ENCODE measurements at regions not wholly inside any gene's neighbourhood (a gene's known extent, or its start where the extent isn't known, plus 50 kb on each side); places are given as distances from the start of the nearest gene placed in this dataset.
"Not testable (repeated sequence)": the region's sequence is repeated elsewhere in the genome, so short reads cannot be mapped to it uniquely, and the experiment has no call there.

DNA sequence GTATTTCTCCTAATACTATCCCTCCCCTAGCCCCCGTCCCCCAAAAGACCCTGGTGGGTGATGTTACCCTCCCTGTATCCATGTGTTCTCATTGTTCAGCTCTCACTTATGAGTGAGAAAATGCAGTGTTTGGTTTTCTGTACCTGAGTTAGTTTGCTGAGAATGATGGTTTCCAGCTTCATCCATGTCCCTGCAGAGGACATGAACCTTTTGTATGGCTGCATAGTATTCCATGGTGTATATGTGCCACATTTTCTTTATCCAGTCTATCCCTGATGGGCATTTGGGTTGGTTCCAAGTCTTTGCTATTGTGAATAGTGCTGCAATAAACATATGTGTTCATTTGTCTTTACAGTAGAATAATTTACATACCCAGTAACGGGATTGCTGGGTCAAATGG is 235.8 kb upstream of the NOCT start:
- not testable (repeated sequence) for ATAC-seq (replicated peaks)

DNA sequence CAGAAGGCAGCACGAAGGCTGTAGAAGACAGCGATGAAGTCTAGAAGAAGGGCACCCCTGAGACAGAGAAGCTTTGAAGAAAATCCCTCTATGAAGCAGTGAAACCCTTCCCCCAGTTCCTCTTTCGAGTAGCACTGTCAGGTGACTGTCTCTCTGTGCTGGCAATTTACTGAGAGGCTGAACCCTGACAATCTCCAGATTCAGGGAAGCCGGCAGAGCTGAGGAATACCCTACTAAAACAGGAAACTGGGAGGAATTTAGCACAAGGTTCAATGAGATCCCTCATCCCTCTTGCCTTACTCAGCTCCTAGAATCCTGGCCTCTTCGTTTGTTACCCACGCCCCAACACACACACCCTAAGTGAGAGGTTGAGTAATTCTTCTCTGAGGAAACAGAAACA is 239.7 kb upstream of the NOCT start:
- no peak overlapping the region for H3K4me3 Mint-ChIP-seq
- no peaks in the 10 kb centered on the region for H3K9me3 Mint-ChIP-seq
- no peak overlapping the region for H3K27ac Mint-ChIP-seq
- DNase-seq (no peak), ATAC-seq (replicated peaks) (no peak)
- H3K27me3 Mint-ChIP-seq = no peaks in the 10 kb centered on the region
- H3K4me1 Mint-ChIP-seq (ENCODE audit: low read depth in 2 of 2) = no peaks in the 10 kb centered on the region
- no peaks in the 10 kb centered on the region for H3K36me3 Mint-ChIP-seq (ENCODE audit: insufficient read depth)

More for the DNA sequence above, 235.8 kb upstream of the NOCT start:
- not testable (repeated sequence) for H3K27ac Mint-ChIP-seq; DNase-seq; H3K27me3 Mint-ChIP-seq; H3K36me3 Mint-ChIP-seq (ENCODE audit: insufficient read depth); H3K4me1 Mint-ChIP-seq (ENCODE audit: low read depth in 2 of 2); H3K4me3 Mint-ChIP-seq
- H3K9me3 Mint-ChIP-seq = peaks cover 2 to 12% of the 10 kb centered on the region in 2 donors

DNA sequence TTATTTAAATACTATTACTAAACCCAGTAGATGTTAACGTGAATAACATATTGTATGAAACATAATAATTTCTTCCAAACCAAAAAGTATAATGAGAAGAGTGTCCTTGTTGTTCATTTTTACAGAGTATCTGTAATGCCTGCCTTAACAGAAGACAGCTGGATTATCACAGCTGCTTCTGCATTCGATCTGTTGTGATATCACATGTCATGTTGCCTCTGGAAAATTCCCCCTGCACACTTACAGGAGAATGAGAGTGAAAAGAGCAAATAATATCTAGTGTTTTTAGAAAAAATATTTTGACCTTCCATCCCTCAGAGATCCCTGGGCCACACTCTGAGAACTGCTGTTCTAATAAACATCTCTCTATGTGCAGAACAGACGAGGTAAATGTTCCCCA is 240.1 kb upstream of the NOCT start:
- no peak for DNase-seq
- H3K27ac Mint-ChIP-seq = no peak overlapping the region
- H3K4me1 Mint-ChIP-seq (ENCODE audit: low read depth in 2 of 2) = no peaks in the 10 kb centered on the region
- no peak overlapping the region for H3K4me3 Mint-ChIP-seq
- no peaks in the 10 kb centered on the region for H3K27me3 Mint-ChIP-seq
- H3K9me3 Mint-ChIP-seq = no peaks in the 10 kb centered on the region
- no peak for ATAC-seq (replicated peaks)
- H3K36me3 Mint-ChIP-seq (ENCODE audit: insufficient read depth) = no peaks in the 10 kb centered on the region

DNA sequence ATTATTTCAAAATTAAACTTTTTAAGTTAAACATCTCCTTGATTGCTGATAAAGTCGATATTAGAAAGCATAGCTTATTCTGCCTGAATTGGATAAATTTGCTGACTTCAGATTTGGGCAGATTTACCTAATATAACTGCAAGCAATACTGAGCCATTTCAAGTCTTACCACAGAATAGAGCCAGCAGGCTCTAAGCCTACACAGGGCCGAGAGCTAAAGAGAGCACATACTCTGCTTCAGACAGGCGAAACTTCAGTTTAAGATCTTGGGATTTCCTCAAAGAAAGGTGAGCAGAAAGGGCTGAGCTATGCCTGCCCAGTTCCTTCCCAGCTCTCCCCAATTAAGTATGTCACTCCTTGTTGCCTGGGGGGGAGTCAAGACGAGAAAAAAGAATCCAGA is 240.6 kb upstream of the NOCT start:
- H3K9me3 Mint-ChIP-seq = no peaks in the 10 kb centered on the region
- H3K36me3 Mint-ChIP-seq (ENCODE audit: insufficient read depth) = no peaks in the 10 kb centered on the region
- no peaks in the 10 kb centered on the region for H3K27me3 Mint-ChIP-seq
- H3K4me3 Mint-ChIP-seq = no peak overlapping the region
- ATAC-seq (replicated peaks) (no peak), DNase-seq (no peak)
- H3K27ac Mint-ChIP-seq = no peak overlapping the region
- H3K4me1 Mint-ChIP-seq (ENCODE audit: low read depth in 2 of 2) = no peaks in the 10 kb centered on the region

DNA sequence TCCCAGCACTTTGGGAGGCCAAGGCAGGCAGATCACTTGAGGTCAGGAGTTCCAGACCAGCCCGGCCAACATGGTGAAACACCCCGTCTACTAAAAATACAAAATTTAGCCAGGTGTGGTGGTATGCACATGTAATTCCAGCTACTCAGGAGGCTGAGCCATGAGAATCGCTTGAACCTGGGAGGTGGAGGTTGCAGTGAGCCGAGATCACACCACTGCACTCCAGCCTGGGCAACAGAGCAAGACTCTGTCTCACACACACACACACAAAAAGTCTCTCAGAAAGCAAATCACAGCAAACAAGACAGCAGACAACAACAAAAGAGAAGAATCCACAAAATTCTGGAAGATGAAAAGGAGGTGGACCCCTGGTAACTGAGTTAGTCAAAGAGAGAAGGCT is 241.5 kb upstream of the NOCT start:
- not testable (repeated sequence) for H3K27ac Mint-ChIP-seq; H3K4me3 Mint-ChIP-seq; H3K9me3 Mint-ChIP-seq; H3K27me3 Mint-ChIP-seq; DNase-seq; H3K4me1 Mint-ChIP-seq (ENCODE audit: low read depth in 2 of 2); H3K36me3 Mint-ChIP-seq (ENCODE audit: insufficient read depth); ATAC-seq (replicated peaks)

DNA sequence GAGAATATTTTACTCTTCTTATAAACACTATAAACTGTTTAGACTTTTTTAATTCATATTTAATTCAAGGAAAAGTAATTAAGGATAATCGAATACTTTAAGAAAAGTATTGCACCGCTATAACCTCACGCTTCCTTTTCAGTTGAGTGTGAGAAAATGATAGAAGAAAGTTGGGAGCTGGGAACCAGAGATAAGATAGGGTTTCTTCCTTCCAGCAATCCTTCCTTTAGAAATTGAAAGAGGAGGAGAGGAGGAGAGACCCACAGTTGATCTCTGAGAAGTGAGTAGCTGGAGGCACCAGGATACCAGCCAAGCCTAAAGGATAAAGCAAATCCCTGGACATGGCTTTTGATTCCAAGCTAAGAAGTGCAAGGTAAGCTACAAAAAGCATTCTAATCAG is 242.3 kb upstream of the NOCT start:
- Mint-ChIP-seq H3K9me3 (no peaks in the 10 kb centered on the region), H3K4me1 (ENCODE audit: low read depth in 2 of 2) (no peaks in the 10 kb centered on the region), H3K27ac (no peak overlapping the region), H3K36me3 (ENCODE audit: insufficient read depth) (no peaks in the 10 kb centered on the region), H3K4me3 (no peak overlapping the region), H3K27me3 (no peaks in the 10 kb centered on the region)
- ATAC-seq (replicated peaks) = no peak
- DNase-seq = no peak

DNA sequence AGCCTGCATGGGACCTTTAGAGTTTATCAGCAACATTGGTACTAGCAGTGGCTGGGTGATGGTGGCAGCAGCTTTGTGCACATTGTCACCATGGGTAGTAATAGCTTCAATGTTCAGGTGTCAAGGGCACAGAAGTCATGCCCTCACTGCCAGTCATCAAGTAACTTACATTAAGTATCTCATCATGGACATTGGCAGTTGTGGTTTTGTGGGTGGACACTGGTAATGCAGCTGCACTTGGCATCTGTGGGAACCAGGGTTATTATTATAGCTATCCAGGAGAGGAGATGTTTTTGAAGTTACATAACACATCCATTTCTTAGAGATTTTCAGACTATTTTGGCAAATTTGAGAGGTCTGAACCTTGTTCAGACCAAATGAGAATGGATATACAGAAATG is 243.2 kb upstream of the NOCT start:
- Mint-ChIP-seq H3K27me3 (no peaks in the 10 kb centered on the region), H3K36me3 (ENCODE audit: insufficient read depth) (no peaks in the 10 kb centered on the region), H3K27ac (no peak overlapping the region), H3K4me3 (no peak overlapping the region), H3K4me1 (ENCODE audit: low read depth in 2 of 2) (no peaks in the 10 kb centered on the region), H3K9me3 (no peaks in the 10 kb centered on the region)
- DNase-seq (no peak), ATAC-seq (replicated peaks) (no peak)

DNA sequence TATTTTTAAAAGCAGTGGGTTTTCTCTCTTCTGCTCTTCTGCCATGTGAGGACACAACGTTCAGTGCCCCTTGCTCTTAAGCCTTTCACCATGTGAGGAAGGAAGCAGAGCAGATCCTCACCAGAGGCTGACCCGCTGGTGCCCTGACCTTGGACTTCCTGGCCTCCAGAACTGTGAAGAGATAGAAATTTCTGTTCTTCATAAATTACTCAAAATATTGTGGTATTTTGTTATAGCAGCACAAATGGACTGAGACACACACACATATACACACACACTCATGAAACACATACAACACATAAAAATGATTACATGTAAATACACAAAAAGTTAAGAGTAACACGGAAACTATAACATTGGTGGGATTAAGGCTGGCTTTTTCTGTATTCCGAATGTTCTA is 244.8 kb upstream of the NOCT start:
- Mint-ChIP-seq H3K4me1 (ENCODE audit: low read depth in 2 of 2) (no peaks in the 10 kb centered on the region), H3K9me3 (no peaks in the 10 kb centered on the region), H3K4me3 (no peak overlapping the region), H3K36me3 (ENCODE audit: insufficient read depth) (no peaks in the 10 kb centered on the region), H3K27me3 (no peaks in the 10 kb centered on the region), H3K27ac (no peak overlapping the region)
- DNase-seq (no peak), ATAC-seq (replicated peaks) (no peak)

DNA sequence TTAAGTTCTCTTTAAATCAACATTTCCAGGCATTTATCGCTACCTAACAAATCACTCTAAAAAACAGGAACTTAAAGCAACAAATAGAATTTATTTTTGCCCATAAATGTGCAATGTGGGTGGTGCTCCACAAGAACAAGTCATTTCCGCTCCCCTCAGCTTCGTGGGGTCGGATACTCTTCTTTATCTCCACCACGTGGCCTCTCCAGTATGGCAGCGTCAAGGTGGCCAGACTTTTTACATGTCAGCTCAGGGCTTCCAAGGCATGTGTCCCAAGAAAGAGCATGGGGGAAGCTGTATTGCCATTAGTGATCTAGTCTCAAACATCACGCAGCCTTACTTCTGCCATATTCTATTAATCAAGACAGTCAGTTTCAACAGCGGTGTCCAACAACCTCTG is 249.2 kb upstream of the NOCT start:
- Mint-ChIP-seq H3K27me3 (no peaks in the 10 kb centered on the region), H3K9me3 (no peaks in the 10 kb centered on the region), H3K36me3 (ENCODE audit: insufficient read depth) (peaks cover 3% of the 10 kb centered on the region), H3K4me1 (ENCODE audit: low read depth in 2 of 2) (no peaks in the 10 kb centered on the region), H3K27ac (no peak overlapping the region), H3K4me3 (no peak overlapping the region)
- ATAC-seq (replicated peaks) = no peak
- no peak for DNase-seq

DNA sequence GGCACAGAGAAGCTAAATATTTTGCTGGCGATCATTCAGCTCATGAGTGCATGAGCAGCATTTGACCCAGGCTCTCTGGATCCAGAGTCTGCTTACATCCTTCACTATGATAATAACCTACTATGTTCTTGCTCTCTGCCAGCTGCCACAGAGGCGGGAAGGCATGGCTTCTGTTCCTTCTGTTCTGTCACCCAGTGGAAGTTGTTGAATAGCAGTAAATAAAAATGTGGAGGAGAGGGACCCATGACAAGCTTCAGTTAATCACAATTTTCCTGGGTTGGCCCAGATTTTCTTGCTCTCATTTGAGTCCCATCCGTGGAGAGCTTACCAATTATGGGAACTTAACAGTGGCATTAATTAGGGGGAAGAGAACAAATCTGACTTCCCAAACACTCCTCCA is 250.1 kb upstream of the NOCT start:
- H3K4me3 Mint-ChIP-seq = no peak overlapping the region
- DNase-seq (no peak), ATAC-seq (replicated peaks) (no peak)
- H3K4me1 Mint-ChIP-seq (ENCODE audit: low read depth in 2 of 2) = no peaks in the 10 kb centered on the region
- peaks cover 3% of the 10 kb centered on the region for H3K36me3 Mint-ChIP-seq (ENCODE audit: insufficient read depth)
- no peaks in the 10 kb centered on the region for H3K27me3 Mint-ChIP-seq
- no peaks in the 10 kb centered on the region for H3K9me3 Mint-ChIP-seq
- no peak overlapping the region for H3K27ac Mint-ChIP-seq

DNA sequence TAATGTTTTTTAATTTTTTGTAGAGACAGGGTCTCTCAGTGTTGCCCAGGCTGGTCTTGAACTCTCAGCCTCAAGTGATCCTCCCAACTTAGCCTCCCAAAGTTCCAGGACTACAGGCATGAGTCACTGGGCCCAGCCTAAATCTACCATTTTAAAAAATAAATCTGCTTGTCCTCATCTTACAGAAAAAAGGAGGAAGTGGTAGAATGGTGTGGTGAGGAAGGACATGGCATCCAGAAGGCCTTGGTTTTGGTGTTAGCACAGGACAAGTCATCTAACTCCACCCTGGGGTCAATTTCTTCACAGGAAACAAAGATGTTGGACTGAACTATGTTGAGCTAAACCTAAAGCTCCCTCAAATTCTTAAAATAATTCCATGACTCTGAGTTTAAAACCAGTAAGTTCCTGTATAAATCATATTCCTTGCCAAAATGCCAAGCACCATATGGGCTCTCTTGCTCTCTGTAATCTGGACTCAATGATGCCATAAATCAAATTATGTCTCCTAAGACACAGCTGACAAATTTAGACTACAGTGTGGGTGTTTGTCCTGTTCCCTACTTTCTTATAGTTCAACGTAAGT is 253.9 kb upstream of the NOCT start:
- H3K4me1 Mint-ChIP-seq (ENCODE audit: low read depth in 2 of 2) = no peaks in the 10 kb centered on the region
- peaks cover 3% of the 10 kb centered on the region for H3K36me3 Mint-ChIP-seq (ENCODE audit: insufficient read depth)
- H3K27ac Mint-ChIP-seq = no peak overlapping the region
- ATAC-seq (replicated peaks) = no peak
- peaks cover 0 to 6% of the 10 kb centered on the region in 2 donors for H3K9me3 Mint-ChIP-seq
- no peak overlapping the region for H3K4me3 Mint-ChIP-seq
- no peaks in the 10 kb centered on the region for H3K27me3 Mint-ChIP-seq
- no peak for DNase-seq

DNA sequence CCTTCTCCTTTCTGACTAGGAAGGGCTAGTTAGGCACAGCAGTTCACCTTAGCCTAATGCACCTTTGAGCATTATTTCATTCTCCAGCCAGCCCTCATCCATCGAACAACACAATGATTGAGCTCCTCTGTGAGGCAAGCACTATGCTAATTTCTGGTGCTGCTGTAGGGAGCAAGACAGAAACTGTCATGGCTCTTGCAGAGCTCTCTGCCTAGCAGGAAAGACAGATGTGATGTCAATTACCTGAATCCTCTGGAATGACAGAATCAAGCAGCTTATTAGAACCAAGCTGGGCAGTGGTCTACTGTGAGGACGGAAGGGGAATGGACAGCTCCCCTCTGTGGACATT is 256.1 kb upstream of the NOCT start:
- H3K27me3 Mint-ChIP-seq = no peaks in the 10 kb centered on the region
- DNase-seq (no peak), ATAC-seq (replicated peaks) (no peak)
- H3K36me3 Mint-ChIP-seq (ENCODE audit: insufficient read depth) = peaks cover under 1% of the 10 kb centered on the region
- no peak overlapping the region for H3K27ac Mint-ChIP-seq
- no peaks in the 10 kb centered on the region for H3K4me1 Mint-ChIP-seq (ENCODE audit: low read depth in 2 of 2)
- H3K9me3 Mint-ChIP-seq = peaks cover 2 to 6% of the 10 kb centered on the region in 2 donors
- H3K4me3 Mint-ChIP-seq = no peak overlapping the region

DNA sequence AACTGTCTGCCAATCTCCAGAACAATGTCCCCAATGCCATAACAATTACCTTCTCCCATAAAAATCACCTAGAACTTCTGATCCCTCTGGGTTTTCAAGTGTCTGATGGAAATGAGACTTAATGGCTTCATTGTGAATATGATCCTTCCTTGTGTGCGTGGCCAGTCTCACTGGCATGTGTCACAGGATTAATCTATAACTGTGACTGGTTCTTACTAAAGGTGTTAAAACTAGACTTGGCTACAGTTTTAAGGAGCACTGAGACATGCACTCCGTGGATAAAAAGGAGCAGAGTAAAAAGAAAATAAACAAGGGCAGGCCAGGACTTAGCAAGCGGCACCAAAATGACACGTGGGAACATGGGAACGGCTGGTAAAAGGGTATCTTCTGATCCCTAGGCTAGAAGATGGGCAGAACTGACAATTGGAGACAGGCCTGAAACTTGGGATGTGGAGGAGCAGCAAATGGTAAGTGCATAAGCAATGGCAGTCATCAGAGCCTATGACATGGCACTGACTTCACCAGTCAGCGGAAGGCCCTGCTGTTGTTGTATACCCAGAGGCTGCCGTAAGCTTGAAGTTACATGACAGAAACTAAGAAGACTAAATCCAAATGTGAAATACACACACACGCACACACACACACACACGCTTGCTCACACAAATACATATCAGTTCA is 256.6 kb upstream of the NOCT start:
- Mint-ChIP-seq H3K9me3 (peaks cover 2 to 6% of the 10 kb centered on the region in 2 donors), H3K27me3 (no peaks in the 10 kb centered on the region), H3K36me3 (ENCODE audit: insufficient read depth) (no peaks in the 10 kb centered on the region), H3K4me1 (ENCODE audit: low read depth in 2 of 2) (no peaks in the 10 kb centered on the region), H3K4me3 (no peak overlapping the region), H3K27ac (no peak overlapping the region)
- no peak for DNase-seq
- no peak for ATAC-seq (replicated peaks)

DNA sequence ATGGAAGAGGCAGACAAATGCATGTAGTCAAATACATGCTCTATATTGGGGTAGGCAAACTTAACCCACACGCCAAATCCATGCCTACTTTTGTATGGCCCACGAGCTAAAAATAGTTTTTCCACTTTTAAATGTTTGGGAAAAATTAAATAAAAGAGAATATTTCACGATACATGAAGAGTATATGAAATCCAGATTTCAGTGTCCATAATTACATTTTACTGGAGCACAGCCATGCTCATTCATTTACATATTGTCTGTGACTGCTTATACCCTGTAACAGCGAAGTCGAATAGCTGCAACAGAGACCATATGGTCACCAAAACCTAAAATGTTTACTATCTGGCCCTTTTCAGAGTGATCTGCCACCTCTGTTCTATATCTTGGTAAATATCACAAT is 257.4 kb upstream of the NOCT start:
- Mint-ChIP-seq H3K27ac (no peak overlapping the region), H3K4me1 (ENCODE audit: low read depth in 2 of 2) (no peaks in the 10 kb centered on the region), H3K36me3 (ENCODE audit: insufficient read depth) (no peaks in the 10 kb centered on the region), H3K9me3 (peaks cover 4 to 6% of the 10 kb centered on the region in 2 donors), H3K4me3 (no peak overlapping the region), H3K27me3 (no peaks in the 10 kb centered on the region)
- DNase-seq (no peak), ATAC-seq (replicated peaks) (no peak)

DNA sequence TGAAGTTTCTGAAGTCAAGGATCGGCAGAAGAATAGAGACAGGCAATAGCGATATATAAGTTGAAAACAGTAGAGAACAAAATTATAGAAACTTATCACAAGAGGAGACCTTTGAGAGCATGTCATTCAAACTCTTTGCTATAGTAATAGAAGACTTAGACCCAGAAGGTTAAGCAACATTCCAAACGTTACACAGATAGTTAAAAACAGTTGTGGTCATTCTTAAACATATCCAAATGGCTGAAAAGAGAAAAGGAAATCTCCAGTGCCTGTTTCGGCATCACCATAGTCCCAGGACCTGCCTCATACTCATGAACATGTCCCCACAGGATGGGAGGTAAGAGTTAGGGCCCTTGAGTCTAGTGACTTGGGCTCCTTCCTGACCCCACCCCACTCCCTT is 258.1 kb upstream of the NOCT start:
- DNase-seq (no peak), ATAC-seq (replicated peaks) (no peak)
- Mint-ChIP-seq H3K27ac (no peak overlapping the region), H3K36me3 (ENCODE audit: insufficient read depth) (no peaks in the 10 kb centered on the region), H3K27me3 (no peaks in the 10 kb centered on the region), H3K9me3 (peaks cover 5 to 10% of the 10 kb centered on the region in 2 donors), H3K4me3 (no peak overlapping the region), H3K4me1 (ENCODE audit: low read depth in 2 of 2) (no peaks in the 10 kb centered on the region)

All from effector memory CD8-positive, alpha-beta T cell (primary cell).